ENCODE measurements at regions not wholly inside any gene's neighbourhood (a gene's known extent, or its start where the extent isn't known, plus 50 kb on each side); places are given as distances from the start of the nearest gene placed in this dataset.

- no peak for TF ChIP-seq CTCF (IDR thresholded peaks at IDR 0.05)
- no peak for TF ChIP-seq POLR2AphosphoS5 (IDR thresholded peaks at IDR 0.05)
Observed at GRCh38 chr2:175843625-175844024, 158.4 kb downstream of the LNPK start.
